ENCODE measurements at regions not wholly inside any gene's neighbourhood (a gene's known extent, or its start where the extent isn't known, plus 50 kb on each side); places are given as distances from the start of the nearest gene placed in this dataset.

GRCh38 chr6:14450133-14450504 lies 332.5 kb downstream of the CD83 start:
- no peak overlapping the region for H3K4me3 ChIP-seq (replicated peaks in 1 of 2; ENCODE audit: low read depth in 2 of 2, low read length in 2 of 2)
- no peak for DNase-seq (ENCODE audit: low read depth in 2 of 2)
- no peak for TF ChIP-seq CTCF (IDR thresholded peaks at IDR 0.05; ENCODE audit: low read depth, low read length)

GRCh38 chr6:14450578-14450977 lies 333.0 kb downstream of the CD83 start:
- H3K4me3 ChIP-seq (replicated peaks in 1 of 2; ENCODE audit: low read depth in 2 of 2, low read length in 2 of 2): no peak overlapping the region
- TF ChIP-seq CTCF (IDR thresholded peaks at IDR 0.05; ENCODE audit: low read depth, low read length): no peak
- no peak for DNase-seq (ENCODE audit: low read depth in 2 of 2)

GRCh38 chr6:14451594-14452374 lies 334.2 kb downstream of the CD83 start:
- no peak for DNase-seq (ENCODE audit: low read depth in 2 of 2)
- no peak for TF ChIP-seq CTCF (IDR thresholded peaks at IDR 0.05; ENCODE audit: low read depth, low read length)
- H3K4me3 ChIP-seq (replicated peaks in 1 of 2; ENCODE audit: low read depth in 2 of 2, low read length in 2 of 2): no peak overlapping the region

- no peak for TF ChIP-seq CTCF (IDR thresholded peaks at IDR 0.05; ENCODE audit: low read depth, low read length)
- H3K4me3 ChIP-seq (replicated peaks in 1 of 2; ENCODE audit: low read depth in 2 of 2, low read length in 2 of 2): no peak overlapping the region
- no peak for DNase-seq (ENCODE audit: low read depth in 2 of 2)
Measured at GRCh38 chr6:14452567-14453527, 335.3 kb downstream of the CD83 start.

GRCh38 chr6:14453712-14454472 lies 336.3 kb downstream of the CD83 start:
- H3K4me3 ChIP-seq (replicated peaks in 1 of 2; ENCODE audit: low read depth in 2 of 2, low read length in 2 of 2): no peak overlapping the region
- DNase-seq (ENCODE audit: low read depth in 2 of 2): no peak
- TF ChIP-seq CTCF (IDR thresholded peaks at IDR 0.05; ENCODE audit: low read depth, low read length): no peak

GRCh38 chr6:14454473-14454775 lies 336.9 kb downstream of the CD83 start:
- no peak for TF ChIP-seq CTCF (IDR thresholded peaks at IDR 0.05; ENCODE audit: low read depth, low read length)
- DNase-seq (ENCODE audit: low read depth in 2 of 2): no peak
- H3K4me3 ChIP-seq (replicated peaks in 1 of 2; ENCODE audit: low read depth in 2 of 2, low read length in 2 of 2): no peak overlapping the region
